Mucosa of rectum (tissue), 2 donors: ENCODE measurements at regions not wholly inside any gene's neighbourhood (a gene's known extent, or its start where the extent isn't known, plus 50 kb on each side); places are given as distances from the start of the nearest gene placed in this dataset.
"Not testable (repeated sequence)": the region's sequence is repeated elsewhere in the genome, so short reads cannot be mapped to it uniquely, and the experiment has no call there.

Experiments used
- H3K27ac ChIP-seq, 2 donors: one replicate each; pipeline ENCODE4 v1.7.0; 2013; ENCODE audit warnings: inconsistent platforms in 2 of 2, low read depth in 2 of 2, low read length in 2 of 2
- H3K27me3 ChIP-seq, 2 donors: one replicate each; pipeline ENCODE4 v1.7.0; 2013; ENCODE audit warnings: low read length in 2 of 2; ENCODE audit not compliant: control insufficient read depth in 2 of 2, insufficient read depth in 2 of 2
- H3K36me3 ChIP-seq, 2 donors: one replicate each; pipeline ENCODE4 v1.7.0; 2013; ENCODE audit warnings: low read length in 2 of 2; ENCODE audit not compliant: control insufficient read depth in 2 of 2, insufficient read depth in 2 of 2
- H3K4me1 ChIP-seq, 2 donors: one replicate each; pipeline ENCODE4 v1.7.0; 2013; ENCODE audit warnings: low read length in 2 of 2, mild to moderate bottlenecking in 1 of 2; ENCODE audit not compliant: control insufficient read depth in 2 of 2, insufficient read depth in 2 of 2
- H3K4me3 ChIP-seq, 2 donors: one replicate each; pipeline ENCODE4 v1.7.0; 2013; ENCODE audit warnings: low read length in 2 of 2
- H3K9ac ChIP-seq, 2 donors: one replicate each; pipeline ENCODE4 v1.7.0; 2013; ENCODE audit warnings: low read length in 2 of 2, low read depth in 1 of 2, mild to moderate bottlenecking in 1 of 2
- H3K9me3 ChIP-seq, 2 donors: one replicate each; pipeline ENCODE4 v1.7.0; 2013; ENCODE audit warnings: low read length in 2 of 2; ENCODE audit not compliant: control insufficient read depth in 2 of 2
- donor health status: healthy.
- donor health status: Normal muscosa, but diverticular disease.

- no peaks in the 10 kb centered on the region for H3K36me3 ChIP-seq
- H3K9ac ChIP-seq = no peak overlapping the region
- no peaks in the 10 kb centered on the region for H3K27me3 ChIP-seq
- H3K9me3 ChIP-seq = no peaks in the 10 kb centered on the region
- H3K4me3 ChIP-seq = no peak overlapping the region
- H3K27ac ChIP-seq = no peak overlapping the region
- no peaks in the 10 kb centered on the region for H3K4me1 ChIP-seq
Observed at GRCh38 chr3:197397838-197398237, 99.4 kb upstream of the DLG1 start.

- H3K27ac ChIP-seq = no peak overlapping the region
- no peak overlapping the region for H3K4me3 ChIP-seq
Observed at GRCh38 chr3:197394464-197395321, 96.3 kb upstream of the DLG1 start.

GRCh38 chr3:197394126-197394463 is 95.7 kb upstream of the DLG1 start:
- not testable (repeated sequence) for H3K9me3 ChIP-seq, H3K27ac ChIP-seq, H3K27me3 ChIP-seq, H3K36me3 ChIP-seq, H3K9ac ChIP-seq, H3K4me1 ChIP-seq, H3K4me3 ChIP-seq

More at GRCh38 chr3:197394464-197395321, 96.3 kb upstream of the DLG1 start:
- Histone ChIP-seq H3K36me3 (no peaks in the 10 kb centered on the region), H3K27me3 (no peaks in the 10 kb centered on the region), H3K4me1 (no peaks in the 10 kb centered on the region), H3K9ac (no peak overlapping the region), H3K9me3 (no peaks in the 10 kb centered on the region)

GRCh38 chr3:197393711-197394110 is 95.3 kb upstream of the DLG1 start:
- Histone ChIP-seq H3K9me3 (no peaks in the 10 kb centered on the region), H3K4me3 (no peak overlapping the region), H3K36me3 (no peaks in the 10 kb centered on the region), H3K27ac (no peak overlapping the region), H3K9ac (no peak overlapping the region), H3K4me1 (no peaks in the 10 kb centered on the region), H3K27me3 (no peaks in the 10 kb centered on the region)

GRCh38 chr3:197392961-197393360 is 94.5 kb upstream of the DLG1 start:
- no peak overlapping the region for H3K27ac ChIP-seq
- no peak overlapping the region for H3K9ac ChIP-seq
- H3K36me3 ChIP-seq = no peaks in the 10 kb centered on the region
- H3K4me3 ChIP-seq = no peak overlapping the region
- no peaks in the 10 kb centered on the region for H3K9me3 ChIP-seq
- H3K4me1 ChIP-seq = no peaks in the 10 kb centered on the region
- H3K27me3 ChIP-seq = peaks cover 0 to 1% of the 10 kb centered on the region in 2 donors

GRCh38 chr3:197381371-197381770 is 83.0 kb upstream of the DLG1 start:
- Histone ChIP-seq H3K4me1 (no peaks in the 10 kb centered on the region), H3K9ac (no peak overlapping the region), H3K36me3 (no peaks in the 10 kb centered on the region), H3K9me3 (no peaks in the 10 kb centered on the region), H3K27me3 (no peaks in the 10 kb centered on the region), H3K27ac (no peak overlapping the region), H3K4me3 (no peak overlapping the region)

- H3K27ac ChIP-seq = no peak overlapping the region
- no peaks in the 10 kb centered on the region for H3K27me3 ChIP-seq
- no peak overlapping the region for H3K4me3 ChIP-seq
- no peaks in the 10 kb centered on the region for H3K4me1 ChIP-seq
- no peaks in the 10 kb centered on the region for H3K9me3 ChIP-seq
- no peak overlapping the region for H3K9ac ChIP-seq
- no peaks in the 10 kb centered on the region for H3K36me3 ChIP-seq
Observed at GRCh38 chr3:197380786-197381185, 82.4 kb upstream of the DLG1 start.

- no peak overlapping the region for H3K4me3 ChIP-seq
- H3K9ac ChIP-seq = no peak overlapping the region
- H3K36me3 ChIP-seq = no peaks in the 10 kb centered on the region
- no peaks in the 10 kb centered on the region for H3K27me3 ChIP-seq
- no peaks in the 10 kb centered on the region for H3K9me3 ChIP-seq
- no peak overlapping the region for H3K27ac ChIP-seq
- H3K4me1 ChIP-seq = no peaks in the 10 kb centered on the region
Observed at GRCh38 chr3:197378985-197379718, 80.7 kb upstream of the DLG1 start.

GRCh38 chr3:197376735-197377555 is 78.5 kb upstream of the DLG1 start:
- Histone ChIP-seq H3K27ac (no peak overlapping the region), H3K9me3 (no peaks in the 10 kb centered on the region), H3K9ac (no peak overlapping the region), H3K4me3 (no peak overlapping the region), H3K4me1 (peaks cover 5 to 6% of the 10 kb centered on the region in 2 donors), H3K27me3 (no peaks in the 10 kb centered on the region), H3K36me3 (no peaks in the 10 kb centered on the region)

GRCh38 chr3:197376020-197376419 is 77.6 kb upstream of the DLG1 start:
- no peak overlapping the region for H3K4me3 ChIP-seq
- H3K27me3 ChIP-seq = no peaks in the 10 kb centered on the region
- H3K36me3 ChIP-seq = no peaks in the 10 kb centered on the region
- H3K27ac ChIP-seq = no peak overlapping the region
- H3K9me3 ChIP-seq = no peaks in the 10 kb centered on the region
- no peak overlapping the region for H3K9ac ChIP-seq
- peaks cover 5 to 6% of the 10 kb centered on the region in 2 donors for H3K4me1 ChIP-seq
